Heart left ventricle (tissue), 16 donors: ENCODE measurements at regions not wholly inside any gene's neighbourhood (a gene's known extent, or its start where the extent isn't known, plus 50 kb on each side); places are given as distances from the start of the nearest gene placed in this dataset.

ENCODE experiments used
- ATAC-seq, 4 donors: fragments of 200-7000 bp; cut with Tn5 transposase; one replicate each; pipeline ENCODE4 v1.9.1; 2020 to 2022; ENCODE audit warnings: moderate library complexity in 4 of 4, mild to moderate bottlenecking in 3 of 4, moderate number of reproducible peaks in 1 of 4
- DNase-seq, 5 donors: peaks; one replicate each; pipeline ENCODE4 v3.0.0-alpha.2; 2020
- H3K27ac ChIP-seq, 12 donors: fragments of 200-600 bp; sonication (generic) in 4 of 12; one replicate each; pipeline versions ENCODE4 v1.5.0 to v1.8.0; 2016 to 2022; ENCODE audit warnings: mild to moderate bottlenecking in 2 of 12
- H3K27me3 ChIP-seq, 9 donors: fragments of 200-600 bp; sonication (generic) in 2 of 9; one replicate each; pipeline versions ENCODE4 v1.5.1 to v1.8.0; 2016 to 2022; ENCODE audit warnings: mild to moderate bottlenecking in 3 of 9
- H3K36me3 ChIP-seq, 9 donors: fragments of 200-600 bp; sonication (generic) in 2 of 9; one replicate each; pipeline versions ENCODE4 v1.5.0 to v1.8.0; 2018 to 2022; ENCODE audit warnings: mild to moderate bottlenecking in 2 of 9
- H3K4me1 ChIP-seq, 12 donors: fragments of 200-600 bp; sonication (generic) in 4 of 12; one replicate each; pipeline versions ENCODE4 v1.5.0 to v1.8.0; 2016 to 2022; ENCODE audit warnings: mild to moderate bottlenecking in 3 of 12
- H3K4me3 ChIP-seq, 12 donors: fragments of 200-600 bp; sonication (generic) in 4 of 12; one replicate each; pipeline versions ENCODE4 v1.5.0 to v1.8.0; 2017 to 2022; ENCODE audit warnings: mild to moderate bottlenecking in 9 of 12, moderate library complexity in 4 of 12
- H3K9me3 ChIP-seq, 12 donors: fragments of 200-600 bp; sonication (generic) in 4 of 12; one replicate each; pipeline versions ENCODE4 v1.5.0 to v1.8.0; 2016 to 2022; ENCODE audit warnings: mild to moderate bottlenecking in 1 of 12
- CTCF ChIP-seq, 12 donors: fragments of 200-600 bp; sonication (generic) in 4 of 12; IDR thresholded peaks; one replicate each; pipeline versions ENCODE4 v1.5.0 to v1.8.0; 2018 to 2022; ENCODE audit warnings: antibody characterized with exemption in 12 of 12, mild to moderate bottlenecking in 5 of 12
- POLR2A ChIP-seq, 2 donors: fragments of 450-650 bp; IDR thresholded peaks; one replicate each; pipeline ENCODE4 v1.6.1; 2017; ENCODE audit warnings: antibody characterized with exemption in 2 of 2, mild to moderate bottlenecking in 2 of 2, moderate library complexity in 2 of 2
- WGBS, 4 donors: extraction: QIAGEN DNeasy Blood & Tissue Kit in 2 of 4; methylation state at CpG; one replicate each; pipeline versions ENCODE4 v1.1.5 to v1.1.7; 2013 to 2018; 5-methylcytosine and 5-hydroxymethylcytosine counted together
- intact Hi-C, 10 donors: fragments of 100-400 bp; cut with DNase I; formaldehyde crosslinking; loops; one replicate each; pipeline versions ENCODE4 v1.11.1 to v1.14.2; 2022
- donor health status: ischemic (EF 13 %, LVEDD 7.1; RV severe dilation, severe dysfunction).
- donor health status: healthy with polysubstance abuse.
- donor health status: DM: no; HTN: yes; CAD: no.
- donor health status: DM: no; HTN: no; CAD: no.
- donor health status: ischemic (EF 25% LVEDD 6.9; RV normal size, moderate dysfunction).
- donor health status: ischemic (EF 25% LVEDD 5.7; RV mildly dilated, moderate dysfunction).
- donor health status: healthy.
- donor health status: DM: yes; HTN: yes; CAD: no.
- donor health status: ischemic (EF 35%, LVEDD 5.7; RV mildly dilated, moderate dysfunction).
- donor health status: nonischemic (EF 11% LVEDD 7.7; RV severe dilation, severe dysfunction).
- donor health status: DM: yes; HTN: yes; CAD: no.
- donor health status: PGD.
- donor health status: ischemic (EF 29% LVEDD 5.4; RV normal size, mild dysfunction).
- donor health status: nonischemic (EF 23%, LVEDD 6.1; RV moderate dilation, normal function).

- no peak for TF ChIP-seq CTCF (IDR thresholded peaks at IDR 0.05)
- TF ChIP-seq POLR2A (IDR thresholded peaks at IDR 0.05) = no peak
- no peaks in the 10 kb centered on the region for H3K36me3 ChIP-seq
- no peak overlapping the region for H3K4me3 ChIP-seq
- no peaks in the 10 kb centered on the region for H3K27me3 ChIP-seq
- no peak for ATAC-seq
- no peaks in the 10 kb centered on the region for H3K4me1 ChIP-seq
- no peak overlapping the region for H3K27ac ChIP-seq
- no peaks in the 10 kb centered on the region for H3K9me3 ChIP-seq
- no peak for DNase-seq
- intact Hi-C loops = no loop called here
These were observed 67.8 kb upstream of the FAM83B start for GRCh38 chr6:54778731-54779130.

GRCh38 chr6:54784011-54784410 lies 62.6 kb upstream of the FAM83B start:
- no peak for ATAC-seq

GRCh38 chr6:54786154-54786553 lies 60.4 kb upstream of the FAM83B start:
- ATAC-seq = no peak
- DNase-seq = no peak
- Histone ChIP-seq H3K27me3 (no peaks in the 10 kb centered on the region), H3K4me3 (no peak overlapping the region), H3K9me3 (no peaks in the 10 kb centered on the region), H3K36me3 (no peaks in the 10 kb centered on the region), H3K4me1 (no peaks in the 10 kb centered on the region), H3K27ac (no peak overlapping the region)
- WGBS, 4 donors = 83 to 93% (median 85%) methylated on average over 2 of the region's 2 CpGs
- intact Hi-C loops = no loop called here
- TF ChIP-seq POLR2A (IDR thresholded peaks at IDR 0.05) (no peak), CTCF (IDR thresholded peaks at IDR 0.05) (no peak)

More at GRCh38 chr6:54784011-54784410, 62.6 kb upstream of the FAM83B start:
- no peak for TF ChIP-seq CTCF (IDR thresholded peaks at IDR 0.05)
- no peak for TF ChIP-seq POLR2A (IDR thresholded peaks at IDR 0.05)
- Histone ChIP-seq H3K27ac (no peak overlapping the region), H3K4me1 (no peaks in the 10 kb centered on the region), H3K36me3 (no peaks in the 10 kb centered on the region), H3K4me3 (no peak overlapping the region), H3K27me3 (no peaks in the 10 kb centered on the region), H3K9me3 (no peaks in the 10 kb centered on the region)
- intact Hi-C loops = no loop called here
- WGBS, 4 donors = 55 to 82% (median 81%) methylated on average over 2 of the region's 2 CpGs
- DNase-seq = no peak

- intact Hi-C loops = no loop called here
- H3K9me3 ChIP-seq = no peaks in the 10 kb centered on the region
- TF ChIP-seq POLR2A (IDR thresholded peaks at IDR 0.05) = no peak
- no peak for TF ChIP-seq CTCF (IDR thresholded peaks at IDR 0.05)
- no peaks in the 10 kb centered on the region for H3K27me3 ChIP-seq
- H3K36me3 ChIP-seq = no peaks in the 10 kb centered on the region
- 81 to 90% (median 86%) methylated on average over 1 of the region's 1 CpG for WGBS, 4 donors
- no peak overlapping the region for H3K27ac ChIP-seq
- H3K4me3 ChIP-seq = no peak overlapping the region
- no peaks in the 10 kb centered on the region for H3K4me1 ChIP-seq
- DNase-seq = no peak
- ATAC-seq = no peak
These were observed 58.7 kb upstream of the FAM83B start for GRCh38 chr6:54787825-54788224.
